NOMO-1 treated with DMSO at 0.1 percent for 48 hours (cell line): ENCODE measurements at regions not wholly inside any gene's neighbourhood (a gene's known extent, or its start where the extent isn't known, plus 50 kb on each side); places are given as distances from the start of the nearest gene placed in this dataset.

ENCODE experiments used
- DNase-seq: peaks from one replicate; lab custom pipeline; 2025; ENCODE audit not compliant: unreplicated experiment; lab: John Stamatoyannopoulos, UW

DNA sequence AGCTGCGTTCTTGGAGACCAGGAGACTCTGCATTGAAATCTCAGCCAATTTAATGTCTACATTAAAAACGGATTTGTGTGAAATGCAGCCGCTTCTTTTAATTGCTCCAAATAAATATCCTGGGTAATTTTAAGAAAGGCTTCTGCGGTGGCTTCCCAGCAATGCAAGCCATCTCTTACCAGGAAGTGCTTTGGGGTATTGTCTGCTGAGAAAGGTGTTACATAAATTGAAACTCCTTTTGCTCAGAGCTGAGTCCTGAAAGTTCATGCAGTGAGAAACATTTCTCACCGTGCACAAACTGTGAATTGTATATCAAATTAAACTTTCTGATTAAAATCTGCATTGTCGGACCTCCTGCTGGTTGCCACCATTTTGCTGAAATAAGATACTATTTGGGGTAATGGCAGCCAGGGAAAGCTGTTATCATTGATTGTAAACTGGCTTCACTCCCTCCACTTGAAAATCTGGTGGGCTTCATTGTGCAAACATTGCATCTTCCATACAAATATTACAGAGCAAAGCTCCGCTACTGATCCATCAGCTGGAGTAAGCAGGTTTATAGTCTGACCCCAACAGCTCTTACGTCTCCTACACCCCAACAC lies 59.5 kb downstream of the ZIC5 start:
- no peak for DNase-seq

DNA sequence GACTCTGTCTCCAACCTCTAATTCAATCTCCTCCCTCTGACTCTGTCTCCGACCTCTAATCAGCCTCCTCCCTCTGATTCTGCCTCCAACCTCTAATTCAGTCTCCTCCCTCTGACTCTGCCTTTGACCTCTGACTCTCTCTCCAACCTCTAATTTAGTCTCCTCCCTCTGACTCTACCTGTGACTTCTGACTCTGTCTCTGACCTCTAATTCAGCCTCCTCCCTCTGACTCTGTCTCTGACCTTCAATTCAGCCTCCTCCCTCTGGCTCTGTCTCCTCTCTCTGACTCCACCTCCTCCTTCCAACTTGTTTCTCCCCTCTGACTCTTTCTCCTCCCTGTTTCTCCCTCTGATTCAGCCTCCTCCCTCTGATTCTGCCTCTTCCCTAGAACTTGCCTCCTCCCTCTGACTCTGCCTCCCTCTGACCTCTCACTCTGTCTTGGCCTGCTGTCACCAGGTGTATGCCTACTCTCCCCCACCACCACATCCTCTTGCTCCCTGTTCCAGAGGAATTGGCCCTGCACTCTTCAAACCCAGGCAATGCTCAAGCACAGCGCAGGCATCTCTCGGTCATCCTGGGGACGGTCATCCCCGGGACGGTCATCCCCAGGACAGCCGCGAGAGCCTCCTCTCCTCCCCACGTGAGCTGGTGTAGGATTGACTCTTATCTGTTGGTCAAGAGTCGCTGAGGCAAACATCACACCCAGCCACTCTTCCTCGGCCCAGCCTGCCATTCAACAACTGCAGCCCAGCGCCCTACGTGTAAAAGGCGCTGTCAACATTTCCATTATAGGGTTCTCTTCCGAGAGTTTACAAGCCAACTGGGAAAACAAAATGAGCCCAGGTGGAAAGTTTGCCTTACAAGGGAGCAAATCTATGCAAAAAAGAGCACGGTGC lies 60.2 kb downstream of the ZIC5 start:
- DNase-seq, result no peak

DNA sequence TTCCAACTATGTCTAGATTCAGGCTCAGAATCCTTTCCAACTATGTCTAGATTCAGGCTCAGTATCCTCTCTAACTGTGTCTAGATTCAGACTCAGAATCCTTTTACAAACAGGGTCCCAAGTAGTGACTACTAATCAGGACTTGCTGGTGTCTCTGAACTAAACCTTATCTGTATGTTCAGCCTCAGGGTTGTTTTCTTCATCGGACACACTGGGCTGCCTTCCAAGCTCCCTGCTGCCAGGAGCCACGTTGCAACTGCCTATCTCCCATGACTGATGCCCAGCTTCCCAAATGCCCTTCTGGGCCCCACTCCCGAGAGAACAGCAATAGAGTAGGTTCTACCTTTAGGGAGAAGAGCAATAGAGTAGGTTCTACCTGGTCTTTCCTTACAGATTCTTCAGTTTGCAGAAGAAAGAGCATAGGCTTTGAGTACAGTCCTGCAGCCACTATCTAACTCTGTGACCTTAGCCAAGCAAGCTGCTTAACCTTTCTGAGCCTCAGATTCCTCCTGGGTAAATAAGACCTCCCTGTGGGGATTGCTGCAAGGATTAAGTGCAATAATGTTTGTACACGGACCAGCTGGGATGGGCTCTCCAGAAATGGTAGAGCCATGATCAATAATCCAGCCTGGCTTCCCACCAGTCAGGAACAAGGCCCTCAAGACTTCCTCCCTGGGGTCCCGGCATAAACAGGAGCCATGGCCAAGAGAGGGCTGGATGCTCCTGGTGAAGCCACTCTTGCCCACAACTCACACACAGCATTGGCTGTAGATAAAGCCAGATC lies 61.5 kb downstream of the ZIC5 start:
- no peak for DNase-seq

DNA sequence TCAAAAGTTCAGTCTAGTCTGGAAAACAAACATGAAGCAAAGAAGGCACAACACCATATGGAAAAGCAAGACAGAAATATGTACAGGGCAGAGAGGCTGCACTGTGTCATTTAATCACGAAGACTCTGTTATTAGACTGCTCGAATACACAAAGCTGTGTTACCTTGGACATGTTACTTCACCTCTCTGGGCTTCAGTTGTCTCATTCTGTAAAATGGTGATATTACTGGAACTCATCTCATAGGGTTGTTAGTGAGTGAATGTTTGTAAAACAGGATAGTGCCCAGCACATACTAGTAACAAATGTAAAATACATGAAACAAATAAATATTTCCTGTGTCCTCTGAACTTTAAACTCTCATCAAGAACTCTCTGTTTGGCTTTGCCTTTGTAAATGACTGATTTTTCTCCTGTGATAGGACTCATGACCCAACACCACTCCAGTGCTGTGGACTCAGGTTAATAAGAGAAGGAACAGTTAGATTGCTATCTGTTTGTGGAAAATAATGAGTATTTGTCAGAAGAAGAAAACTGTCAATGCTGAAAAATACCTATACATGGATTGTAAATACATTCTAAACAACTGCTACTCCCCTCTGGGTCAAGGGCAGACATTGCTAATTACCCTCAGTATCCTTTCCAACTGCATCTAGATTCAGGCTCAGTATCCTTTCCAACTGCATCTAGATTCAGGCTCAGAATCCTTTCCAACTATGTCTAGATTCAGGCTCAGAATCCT lies 62.3 kb downstream of the ZIC5 start:
- DNase-seq, result no peak

DNA sequence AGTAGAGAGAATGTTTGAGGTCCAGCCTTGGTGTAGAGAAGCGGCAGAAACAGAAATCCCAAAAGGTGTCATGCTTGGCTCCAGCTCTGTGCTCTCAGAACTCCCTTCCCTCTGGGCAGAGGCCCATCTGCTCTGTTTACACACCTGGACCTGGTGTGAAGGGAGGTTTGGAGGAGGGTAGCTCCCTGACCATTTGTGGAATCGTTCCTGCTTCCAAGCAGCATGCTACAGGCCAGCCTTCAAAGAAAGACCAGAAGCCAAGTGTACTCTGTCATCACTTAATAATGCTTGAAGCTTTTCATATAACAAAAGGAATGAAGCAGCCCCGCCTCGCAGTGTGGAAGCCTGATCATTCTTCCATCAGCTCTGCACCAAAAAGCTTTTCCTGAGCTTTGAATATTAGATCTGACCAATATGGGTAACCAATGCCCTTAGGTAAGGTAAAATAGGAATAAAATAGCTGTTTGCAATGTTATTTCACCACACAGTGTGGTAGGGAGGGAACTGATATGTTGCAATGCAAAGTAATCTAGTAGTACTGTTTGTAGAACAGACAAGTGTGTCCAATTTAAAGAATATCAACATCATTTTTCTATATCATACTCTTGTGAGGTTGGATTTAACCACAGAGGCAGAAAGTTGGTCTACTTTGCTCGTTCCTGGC lies 63.3 kb downstream of the ZIC5 start:
- no peak for DNase-seq

DNA sequence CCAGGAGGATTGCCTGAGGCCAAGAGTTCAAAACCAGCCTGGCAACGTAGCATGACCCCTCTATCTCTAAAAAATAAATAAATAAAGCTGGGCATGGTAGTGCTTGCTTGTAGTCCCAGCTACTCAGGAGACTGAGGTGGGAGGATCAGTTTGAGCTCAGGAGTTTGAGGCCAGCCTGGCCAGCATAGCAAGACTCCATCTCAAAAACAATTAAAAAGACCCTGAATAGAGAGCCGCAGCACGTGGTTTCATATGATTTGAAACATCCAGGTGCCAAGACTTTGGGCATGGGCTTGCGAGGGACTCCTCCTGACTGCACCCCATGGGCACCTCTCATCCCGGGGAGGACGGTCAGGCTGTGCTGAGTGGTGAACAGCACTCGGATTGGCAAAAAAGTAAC lies 63.9 kb downstream of the ZIC5 start:
- no peak for DNase-seq

DNA sequence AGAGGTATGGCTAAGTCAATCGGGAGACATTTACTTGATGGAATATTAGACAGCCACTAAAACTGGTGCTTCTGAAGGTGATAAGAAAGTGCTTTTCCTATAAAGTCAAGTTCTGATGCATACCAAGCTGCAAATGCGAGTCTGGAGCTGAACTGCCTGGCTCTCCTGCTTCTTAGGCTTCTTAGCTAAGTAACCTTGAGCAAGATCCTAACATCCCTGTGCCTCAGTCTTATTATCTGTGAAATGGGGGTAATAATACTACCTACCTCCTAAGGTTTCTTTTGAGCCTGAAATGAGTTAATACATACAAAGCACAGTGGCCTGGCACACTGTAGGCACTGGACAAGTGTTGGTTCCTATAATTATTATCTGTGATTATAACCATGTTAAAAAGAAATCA lies 64.5 kb downstream of the ZIC5 start:
- DNase-seq, result no peak

DNA sequence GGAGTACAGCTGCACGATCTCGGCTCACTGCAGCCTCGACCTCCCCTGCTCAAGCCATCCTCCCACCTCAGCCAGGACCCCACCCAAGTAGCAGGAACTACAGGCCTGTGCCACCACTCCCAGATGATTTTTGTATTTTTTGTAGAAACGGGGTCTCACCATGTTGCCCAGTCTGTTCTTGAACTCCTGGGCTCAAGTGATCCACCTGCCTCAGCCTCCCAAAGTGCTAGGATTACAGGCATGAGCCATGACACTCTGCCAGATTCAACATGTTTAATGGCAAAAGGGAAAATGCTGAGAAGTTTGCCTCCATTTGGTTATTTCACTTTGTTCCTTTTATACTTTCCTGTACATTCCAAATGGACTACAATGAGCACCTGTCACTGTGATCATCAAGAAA lies 65.8 kb downstream of the ZIC5 start:
- no peak for DNase-seq

DNA sequence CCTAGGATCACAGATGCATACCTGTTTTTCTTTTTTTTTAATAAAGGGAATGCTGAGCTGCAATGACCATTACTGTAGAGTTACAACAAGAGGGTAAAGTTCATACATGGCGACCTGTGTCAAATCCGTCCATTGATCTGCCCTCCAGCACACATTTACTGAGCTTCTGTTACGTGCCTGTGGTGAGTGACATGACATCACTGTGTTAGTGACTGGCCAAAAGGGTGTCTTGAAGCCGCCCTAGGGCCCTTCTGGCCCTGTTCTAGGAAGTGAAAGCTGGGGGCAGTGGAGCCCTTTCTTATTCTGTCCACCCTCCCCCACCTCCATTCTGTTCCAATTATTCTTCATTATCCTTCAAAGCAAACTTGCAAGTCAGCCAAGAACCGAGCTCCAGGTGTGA lies 66.3 kb downstream of the ZIC5 start:
- peak; percentile 29 for DNase-seq

DNA sequence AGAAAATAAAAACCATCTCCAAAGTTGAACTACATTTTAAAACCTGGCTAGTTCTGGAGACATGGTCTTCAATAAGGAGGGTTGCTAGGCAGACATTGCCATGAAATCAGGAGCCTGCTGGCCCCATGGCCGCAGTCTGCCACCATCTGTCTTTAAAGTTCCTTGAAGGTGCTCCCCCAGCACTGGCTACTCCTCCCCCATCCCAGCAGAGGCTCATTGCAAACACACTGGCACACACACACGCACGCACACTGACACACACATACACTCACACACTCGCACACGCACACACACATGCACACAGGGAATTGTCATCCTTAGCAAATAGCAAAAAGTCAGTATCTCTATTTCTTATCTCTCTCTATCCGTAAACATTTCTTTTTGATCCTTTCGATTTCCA lies 68.4 kb downstream of the ZIC5 start:
- DNase-seq, result no peak

DNA sequence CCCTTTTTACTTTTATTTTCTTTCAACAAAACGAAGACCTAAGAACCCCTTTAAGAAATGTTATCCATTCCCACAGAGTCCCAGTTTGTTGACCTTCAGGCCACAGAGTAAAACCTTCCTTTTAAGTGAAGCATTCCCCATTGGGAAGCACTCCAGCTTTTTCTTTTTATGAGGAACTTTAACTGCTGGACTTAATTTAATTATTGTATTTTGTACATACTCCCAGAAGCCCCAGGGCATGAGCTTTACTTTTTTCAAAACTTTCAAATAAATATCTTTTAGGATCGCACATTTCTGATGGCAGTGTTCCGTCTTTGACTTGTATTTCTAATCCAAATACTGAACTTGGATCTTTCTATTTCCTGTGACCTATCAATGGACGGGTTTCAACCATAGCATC lies 68.9 kb downstream of the ZIC5 start:
- no peak for DNase-seq

DNA sequence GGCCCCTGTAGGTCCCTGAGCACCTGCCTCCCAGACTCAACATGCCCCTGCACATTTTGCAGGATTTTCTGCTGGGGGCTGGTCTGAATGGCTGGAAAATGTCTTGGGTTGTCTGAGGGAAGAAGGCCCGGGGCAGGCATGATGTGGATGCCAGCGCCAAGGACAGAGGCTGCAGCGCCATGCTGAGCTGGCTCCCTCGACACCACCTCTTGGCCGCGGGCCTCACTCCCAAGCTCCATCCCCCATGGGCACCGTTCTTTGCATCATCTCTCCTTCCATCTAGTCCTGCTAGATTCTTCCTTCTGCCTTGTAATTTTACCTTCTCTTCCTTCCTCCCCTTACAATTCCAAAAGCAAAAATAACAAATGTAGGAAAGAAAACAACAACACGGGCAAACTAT lies 70.6 kb downstream of the ZIC5 start:
- no peak for DNase-seq

DNA sequence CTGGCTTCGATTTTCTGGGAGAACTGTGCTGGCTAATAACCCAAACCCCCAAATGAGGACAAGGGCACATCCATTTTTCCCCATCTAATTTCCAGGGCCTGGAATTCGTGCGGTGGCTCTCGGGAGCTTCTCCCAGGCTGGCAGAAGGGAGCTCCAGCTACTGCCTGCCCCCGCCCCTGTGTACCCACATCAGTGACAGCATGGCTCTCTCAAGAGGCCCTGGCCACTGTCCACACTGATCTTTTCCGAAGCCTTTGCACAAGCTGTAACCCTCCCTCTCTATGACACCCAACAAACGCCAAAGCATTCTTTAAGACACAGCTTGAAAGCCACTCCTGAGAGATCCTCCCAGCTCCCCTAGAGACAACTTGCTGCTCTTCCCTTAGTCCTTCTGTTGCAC lies 73.1 kb downstream of the ZIC5 start:
- no peak for DNase-seq

DNA sequence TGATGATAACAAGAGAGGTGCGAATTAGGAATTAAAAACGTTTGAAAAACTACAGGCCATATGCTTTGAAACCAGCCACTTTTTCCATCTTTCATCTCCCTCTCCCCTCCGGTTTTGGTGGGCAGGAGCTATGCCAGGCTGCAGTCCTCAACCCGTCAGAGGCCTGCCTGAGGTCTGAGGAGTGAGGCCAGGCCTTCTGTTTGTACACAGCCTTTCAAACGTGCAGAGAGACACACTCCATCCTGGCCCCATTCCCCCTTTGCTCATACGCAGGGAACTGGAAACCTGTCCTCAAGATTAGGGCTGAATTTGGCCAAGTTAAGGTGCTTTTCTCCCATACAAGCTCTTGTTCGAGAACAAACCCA lies 74.5 kb downstream of the ZIC5 start:
- no peak for DNase-seq

DNA sequence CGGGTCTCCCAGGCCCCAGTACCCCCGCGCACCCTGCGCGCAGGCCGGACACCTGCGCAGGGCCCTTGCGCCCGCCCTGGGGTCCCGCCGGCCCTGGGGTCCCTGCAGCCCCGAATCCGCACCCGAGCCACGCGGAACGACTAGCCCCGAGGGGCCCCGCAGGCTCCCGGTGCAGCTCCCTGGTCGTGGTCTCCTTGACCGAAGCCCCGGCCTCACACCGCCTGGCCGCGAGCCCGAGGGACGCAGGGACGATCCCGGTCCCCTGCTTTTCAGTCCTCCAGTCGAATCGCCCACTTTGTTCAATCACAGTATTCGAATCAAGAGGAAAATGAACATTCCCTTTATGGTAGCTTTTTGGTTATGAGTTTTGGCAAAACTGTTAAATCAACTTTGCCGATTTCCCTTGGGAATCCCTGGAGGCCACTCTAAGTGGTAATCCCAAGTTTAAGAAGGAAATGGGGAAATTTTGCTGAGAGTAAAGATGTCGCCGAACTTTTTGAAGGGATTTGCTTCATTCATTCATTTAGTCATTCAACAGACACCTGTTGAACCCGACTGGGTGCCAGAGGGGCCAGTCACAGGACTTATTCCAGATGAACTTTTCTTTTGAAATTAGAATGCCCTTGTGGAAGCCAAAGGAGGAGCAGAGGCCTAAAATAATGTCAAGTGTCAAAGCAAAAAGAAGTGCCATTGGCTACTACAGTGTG lies 75.0 kb downstream of the ZIC5 start:
- no peak for DNase-seq

DNA sequence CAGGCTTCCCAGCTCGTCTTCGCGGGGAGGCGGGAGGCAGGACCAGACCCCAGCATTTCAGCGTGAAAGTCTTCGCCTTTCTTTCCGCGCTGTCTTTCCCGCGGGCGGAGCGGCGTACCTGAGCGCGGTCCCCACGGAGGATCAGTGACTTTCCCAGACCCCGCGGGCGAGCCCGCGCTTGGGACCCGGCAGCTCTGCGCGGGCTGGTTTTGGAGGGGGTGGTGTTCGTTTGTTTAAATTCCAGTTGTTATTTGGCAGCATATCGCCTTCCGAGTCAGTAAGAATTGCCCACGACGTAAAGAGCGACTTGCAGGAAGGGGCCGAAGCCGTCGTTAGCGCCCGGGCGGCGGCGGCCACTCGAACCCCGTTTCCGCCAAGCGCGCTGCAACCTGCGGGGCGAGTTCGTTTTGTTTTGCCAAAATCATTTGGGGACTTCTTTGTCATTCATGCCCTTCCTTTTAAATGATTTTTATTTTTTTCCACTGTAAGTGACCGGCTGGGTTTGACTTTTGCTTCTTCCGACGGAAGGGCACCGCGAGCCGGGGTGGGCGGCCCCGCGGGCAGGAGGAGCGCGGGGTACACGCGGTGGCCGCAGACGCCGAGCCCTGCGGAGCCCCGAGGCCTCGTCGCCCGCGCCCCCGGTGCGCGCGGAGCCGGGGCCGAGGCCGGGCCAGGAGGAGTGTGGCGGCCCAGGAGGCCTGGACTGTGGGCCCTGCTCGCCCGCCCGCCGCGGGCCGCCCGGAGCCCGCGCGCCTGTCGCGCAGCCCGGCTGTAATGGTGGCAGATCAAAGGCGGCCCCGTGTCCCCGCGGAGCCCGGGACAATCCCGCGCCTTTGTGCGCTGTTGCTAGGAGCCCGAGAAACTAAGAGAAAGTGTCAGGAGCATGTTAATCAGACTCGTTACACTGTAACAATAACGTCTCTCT lies 75.9 kb downstream of the ZIC5 start:
- DNase-seq, result no peak

DNA sequence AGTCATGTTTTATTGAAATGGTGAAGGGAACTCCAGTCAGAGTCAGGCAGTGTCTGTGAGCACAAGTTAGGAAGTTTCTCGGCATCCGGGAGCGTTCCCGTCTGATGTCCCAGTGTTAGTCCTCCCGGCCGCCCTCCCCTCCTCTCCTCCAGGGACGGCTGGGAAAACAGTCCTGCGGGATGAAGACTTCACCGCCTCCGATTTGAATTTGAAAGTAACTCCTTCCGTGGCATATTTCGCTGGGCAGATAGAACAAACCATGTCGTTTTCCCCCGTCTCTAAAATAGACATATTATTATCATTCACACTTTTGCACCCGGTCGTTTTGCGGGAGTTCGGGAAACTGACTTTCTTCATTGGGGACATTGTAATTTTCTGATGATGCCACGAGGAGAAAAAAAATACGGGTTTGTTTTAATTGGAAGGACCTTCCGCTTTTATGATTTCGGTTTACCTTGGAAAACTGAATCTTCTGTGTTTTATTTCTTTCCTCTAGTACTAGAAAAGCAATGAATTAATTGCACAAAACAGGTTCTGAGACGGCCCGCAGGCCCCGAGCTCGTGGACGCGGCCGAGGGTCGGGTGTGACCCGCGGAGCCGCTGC lies 76.6 kb downstream of the ZIC5 start:
- DNase-seq, result peak; percentile 12

DNA sequence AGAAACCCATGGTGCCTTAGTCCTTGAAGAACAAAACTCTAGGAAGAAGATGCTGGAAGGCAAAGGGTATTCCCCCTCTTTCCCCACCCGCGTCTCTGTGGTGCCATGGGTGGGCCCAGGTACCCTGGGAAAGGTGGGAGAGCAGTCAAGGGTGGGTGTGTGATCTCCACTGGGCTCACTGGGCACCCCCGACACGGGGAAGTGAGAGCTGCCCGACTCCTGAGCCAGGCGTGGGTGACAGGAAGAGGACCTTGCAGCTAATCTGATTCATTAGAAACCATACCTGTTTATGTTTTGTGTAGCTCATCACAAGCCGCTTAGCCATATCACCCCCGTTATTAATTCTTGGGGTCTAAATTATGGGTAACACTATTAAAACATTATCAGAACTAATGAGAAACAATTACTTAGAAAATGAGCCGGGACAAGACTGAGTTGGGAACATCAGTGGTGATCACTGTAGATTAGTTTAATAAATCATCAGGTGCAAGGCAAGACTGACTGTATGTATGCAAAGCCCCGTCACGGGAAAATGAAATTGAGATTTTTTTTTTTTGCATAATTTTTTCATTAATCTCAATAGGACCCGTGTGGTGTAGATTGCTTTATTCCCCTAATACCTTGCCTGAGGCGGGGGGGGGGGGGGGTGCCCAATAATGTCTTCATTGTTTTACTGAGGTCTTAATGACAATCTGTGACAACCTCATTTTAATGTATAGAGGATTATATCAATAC lies 77.3 kb downstream of the ZIC5 start:
- DNase-seq, result no peak
